Small intestine (tissue), 7 donors: ENCODE measurements at regions not wholly inside any gene's neighbourhood (a gene's known extent, or its start where the extent isn't known, plus 50 kb on each side); places are given as distances from the start of the nearest gene placed in this dataset.

ENCODE experiments used
- DNase-seq, 2 donors: peaks; one replicate each; pipeline versions ENCODE4 v3.0.0 to v3.0.0-alpha.2; 2013
- FAIRE-seq: peaks from 2 replicates; lab custom pipeline; 2012; peaks lifted over from hg19 to GRCh38; lab: Jason Lieb, UNC
- H3K27ac ChIP-seq, 3 donors: one replicate each; pipeline ENCODE4 v1.5.1; 2013; ENCODE audit warnings: low read length in 2 of 3, mild to moderate bottlenecking in 2 of 3, control low read depth in 1 of 3, inconsistent platforms in 1 of 3, low read depth in 1 of 3, moderate library complexity in 1 of 3
- H3K27me3 ChIP-seq, 3 donors: one replicate each; pipeline ENCODE4 v1.6.1; 2013; ENCODE audit warnings: low read length in 3 of 3, inconsistent platforms in 1 of 3; ENCODE audit not compliant: control insufficient read depth in 3 of 3, insufficient read depth in 3 of 3
- H3K36me3 ChIP-seq, 3 donors: one replicate each; pipeline ENCODE4 v1.6.1; 2013; ENCODE audit warnings: low read length in 3 of 3, inconsistent platforms in 1 of 3, low read depth in 1 of 3, mild to moderate bottlenecking in 1 of 3, moderate library complexity in 1 of 3; ENCODE audit not compliant: control insufficient read depth in 3 of 3, insufficient read depth in 2 of 3
- H3K4me1 ChIP-seq, 3 donors: one replicate each; pipeline ENCODE4 v1.6.1; 2013; ENCODE audit warnings: low read length in 2 of 3, inconsistent platforms in 1 of 3, low read depth in 1 of 3, mild to moderate bottlenecking in 1 of 3, moderate library complexity in 1 of 3; ENCODE audit not compliant: control insufficient read depth in 3 of 3, insufficient read depth in 2 of 3
- H3K4me3 ChIP-seq, 3 donors: one replicate each; pipeline ENCODE4 v1.5.1; 2013; ENCODE audit warnings: low read length in 3 of 3, control low read depth in 1 of 3, inconsistent platforms in 1 of 3, low read depth in 1 of 3, mild to moderate bottlenecking in 1 of 3, moderate library complexity in 1 of 3
- H3K9me3 ChIP-seq, 2 donors: one replicate each; pipeline ENCODE4 v1.6.1; 2013; ENCODE audit warnings: low read depth in 1 of 2, low read length in 1 of 2; ENCODE audit not compliant: control insufficient read depth in 2 of 2, insufficient read depth in 1 of 2
- WGBS, 3 donors: extraction: QIAGEN DNeasy Blood & Tissue Kit; methylation state at CpG; one replicate each; pipeline ENCODE4 v1.1.7; 2013; 5-methylcytosine and 5-hydroxymethylcytosine counted together
- donor health status: healthy with polysubstance abuse.
- donor health status: control.
- donor health status: control.
- donor health status: Bipolar disorder and iron deficiency.
- donor health status: healthy.

DNA sequence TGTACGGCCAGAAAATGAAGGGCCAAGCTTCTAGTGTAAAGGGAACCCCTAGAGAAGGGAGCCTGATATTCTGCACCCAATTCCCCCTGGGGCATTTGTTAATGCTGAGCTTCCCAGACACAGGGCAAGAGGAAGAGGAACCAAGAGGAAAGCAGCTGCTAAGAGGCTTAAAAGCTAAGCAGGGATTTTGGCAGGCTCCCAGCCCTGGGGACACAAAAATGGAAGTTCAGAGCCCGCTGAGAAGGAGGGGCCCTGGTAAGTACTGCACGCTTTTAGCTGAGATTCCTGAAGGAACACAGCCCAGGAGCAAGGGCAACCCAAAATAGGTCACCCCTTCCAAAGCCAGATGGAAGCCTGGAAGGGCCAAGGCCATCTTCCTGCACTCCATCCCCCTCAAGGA, 387.3 kb upstream of the MGMT start:
- Histone ChIP-seq H3K27ac (no peak overlapping the region), H3K27me3 (no peaks in the 10 kb centered on the region), H3K36me3 (no peaks in the 10 kb centered on the region), H3K4me1 (no peaks in the 10 kb centered on the region), H3K9me3 (no peaks in the 10 kb centered on the region), H3K4me3 (no peak overlapping the region)
- WGBS, 3 donors = 58 to 87% (median 82%) methylated on average over 3 of the region's 3 CpGs
- FAIRE-seq = no peak
- no peak for DNase-seq

DNA sequence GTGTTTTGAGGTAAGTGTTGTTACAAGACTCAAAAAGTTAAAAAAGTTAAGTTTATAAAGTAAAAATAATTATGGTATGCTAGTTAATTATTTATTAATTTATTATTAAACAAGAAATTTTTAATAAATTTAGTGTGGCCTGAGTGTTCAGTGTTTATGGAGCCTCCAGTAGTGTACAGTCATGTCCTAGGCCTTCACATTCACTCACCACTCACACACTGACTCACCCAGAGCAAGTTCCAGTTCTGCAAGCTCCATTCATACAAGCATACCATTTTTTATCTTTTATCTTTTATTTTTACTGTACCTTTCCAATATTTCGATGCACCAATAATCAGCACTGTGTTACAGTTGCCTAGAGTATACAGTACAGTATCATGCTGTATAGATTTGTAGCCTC, 381.2 kb upstream of the MGMT start:
- WGBS, 3 donors = 71 to 89% (median 81%) methylated on average over 1 of the region's 1 CpG
- Histone ChIP-seq H3K27ac (no peak overlapping the region), H3K36me3 (no peaks in the 10 kb centered on the region), H3K27me3 (no peaks in the 10 kb centered on the region), H3K4me1 (no peaks in the 10 kb centered on the region), H3K9me3 (no peaks in the 10 kb centered on the region), H3K4me3 (no peak overlapping the region)
- FAIRE-seq (no peak), DNase-seq (no peak)

DNA sequence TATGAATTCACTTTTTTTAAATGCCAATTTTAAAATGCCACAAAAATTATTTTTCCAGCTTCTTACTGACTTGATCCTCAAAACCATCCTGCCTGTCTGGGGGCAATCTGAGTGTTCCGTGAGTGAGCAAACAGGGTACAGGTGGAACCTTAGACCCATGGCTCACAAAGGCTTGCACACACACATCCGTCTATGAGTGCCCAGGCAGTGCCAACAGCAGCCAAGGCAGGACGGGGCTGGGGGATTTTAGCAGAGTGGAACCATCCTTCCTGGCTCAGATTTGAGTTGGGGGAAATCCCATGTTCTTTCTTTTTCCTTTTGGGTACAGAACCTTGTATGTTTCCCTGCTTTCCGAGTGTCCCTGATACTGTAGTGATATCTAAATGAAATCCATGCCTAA, 377.7 kb upstream of the MGMT start:
- H3K36me3 ChIP-seq = no peaks in the 10 kb centered on the region
- FAIRE-seq (no peak), DNase-seq (no peak)
- no peaks in the 10 kb centered on the region for H3K9me3 ChIP-seq
- H3K27me3 ChIP-seq = no peaks in the 10 kb centered on the region
- no peaks in the 10 kb centered on the region for H3K4me1 ChIP-seq
- no peak overlapping the region for H3K27ac ChIP-seq
- no peak overlapping the region for H3K4me3 ChIP-seq
- WGBS, 3 donors = 73 to 84% (median 73%) methylated on average over 4 of the region's 4 CpGs

DNA sequence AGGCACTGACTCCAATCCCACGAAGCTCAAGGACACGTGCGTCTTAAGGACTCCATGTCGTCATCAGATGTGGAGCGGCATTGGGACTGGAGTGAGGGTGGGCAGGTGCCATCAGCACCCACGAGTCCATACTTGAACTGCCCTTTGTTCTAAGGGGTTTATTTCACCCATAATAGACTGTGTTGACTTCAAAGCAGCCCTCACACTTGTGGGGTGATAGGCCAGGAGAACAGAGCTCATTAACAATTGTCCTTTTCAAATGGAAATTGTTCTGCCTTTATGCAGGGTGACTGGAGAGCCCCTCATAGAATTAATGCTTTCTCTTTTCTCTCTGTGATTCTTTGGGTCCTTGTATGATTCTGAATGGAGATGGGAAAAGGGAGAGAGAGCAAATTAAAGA, 376.9 kb upstream of the MGMT start:
- no peaks in the 10 kb centered on the region for H3K36me3 ChIP-seq
- H3K27ac ChIP-seq = no peak overlapping the region
- H3K9me3 ChIP-seq = no peaks in the 10 kb centered on the region
- no peaks in the 10 kb centered on the region for H3K27me3 ChIP-seq
- DNase-seq (no peak), FAIRE-seq (no peak)
- H3K4me1 ChIP-seq = no peaks in the 10 kb centered on the region
- 66 to 90% (median 74%) methylated on average over 6 of the region's 6 CpGs for WGBS, 3 donors
- H3K4me3 ChIP-seq = no peak overlapping the region

DNA sequence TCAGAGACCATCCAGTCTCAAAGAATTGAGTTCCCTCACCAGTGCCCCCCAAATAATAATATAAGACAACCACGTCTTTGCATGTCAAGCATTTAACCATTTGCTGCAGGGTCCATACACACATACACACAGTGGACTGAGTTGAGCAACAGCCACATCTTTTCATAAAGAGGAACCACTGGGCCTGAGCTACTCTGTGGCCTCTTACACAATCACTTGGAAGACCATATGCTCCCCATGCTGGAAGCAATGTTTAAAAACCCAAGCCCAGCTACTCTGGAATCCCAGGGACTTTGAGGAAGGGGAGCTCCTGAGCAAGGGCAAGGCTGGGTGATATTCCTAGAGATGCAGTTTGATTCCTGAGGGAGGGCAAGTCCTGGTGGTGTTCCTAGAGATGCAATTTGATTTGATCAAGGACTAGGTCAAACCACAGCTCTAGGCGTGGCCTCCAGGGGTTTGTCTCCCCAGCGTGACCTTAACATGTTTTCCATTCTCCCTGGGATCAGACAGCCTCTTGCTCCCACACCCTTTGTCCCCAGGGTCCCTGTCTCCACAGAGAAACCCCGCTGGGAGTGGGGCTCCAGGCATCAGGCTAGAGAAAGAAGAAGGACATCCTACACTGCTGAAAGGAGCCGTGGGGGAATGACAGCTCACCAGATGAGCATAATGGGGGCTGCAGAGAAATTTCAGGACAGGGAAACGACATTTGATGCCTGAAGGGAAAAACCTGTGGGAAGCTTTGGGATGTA, 376.2 kb upstream of the MGMT start:
- no peak overlapping the region for H3K4me3 ChIP-seq
- H3K4me1 ChIP-seq = no peaks in the 10 kb centered on the region
- H3K36me3 ChIP-seq = no peaks in the 10 kb centered on the region
- H3K27me3 ChIP-seq = no peaks in the 10 kb centered on the region
- no peaks in the 10 kb centered on the region for H3K9me3 ChIP-seq
- H3K27ac ChIP-seq = no peak overlapping the region
- 65 to 83% (median 68%) methylated on average over 6 of the region's 6 CpGs for WGBS, 3 donors
- DNase-seq = no peak
- no peak for FAIRE-seq

DNA sequence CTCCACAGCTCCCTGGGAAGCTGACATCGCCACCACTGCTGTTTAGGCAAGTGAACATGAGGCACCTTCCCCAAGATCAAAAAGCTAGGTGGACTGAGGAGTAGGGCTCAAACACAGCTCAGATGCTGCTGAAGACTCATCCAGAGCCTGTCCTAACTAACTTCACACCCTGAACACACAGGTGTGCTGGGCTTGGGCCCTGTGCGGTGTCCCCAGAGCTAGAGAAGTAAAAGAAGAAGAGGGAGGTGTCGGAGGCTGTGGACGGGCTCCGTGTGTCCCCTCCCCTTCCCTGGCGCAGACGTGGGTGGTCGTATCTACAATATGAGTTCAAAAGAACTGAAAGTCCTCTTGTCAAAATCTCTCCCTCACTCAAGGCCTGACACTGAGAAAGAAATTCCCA, 373.4 kb upstream of the MGMT start:
- Histone ChIP-seq H3K4me3 (no peak overlapping the region), H3K27ac (no peak overlapping the region), H3K4me1 (no peaks in the 10 kb centered on the region), H3K27me3 (no peaks in the 10 kb centered on the region), H3K36me3 (no peaks in the 10 kb centered on the region), H3K9me3 (no peaks in the 10 kb centered on the region)
- WGBS, 3 donors = 78 to 89% (median 83%) methylated on average over 8 of the region's 8 CpGs
- no peak for DNase-seq
- no peak for FAIRE-seq

DNA sequence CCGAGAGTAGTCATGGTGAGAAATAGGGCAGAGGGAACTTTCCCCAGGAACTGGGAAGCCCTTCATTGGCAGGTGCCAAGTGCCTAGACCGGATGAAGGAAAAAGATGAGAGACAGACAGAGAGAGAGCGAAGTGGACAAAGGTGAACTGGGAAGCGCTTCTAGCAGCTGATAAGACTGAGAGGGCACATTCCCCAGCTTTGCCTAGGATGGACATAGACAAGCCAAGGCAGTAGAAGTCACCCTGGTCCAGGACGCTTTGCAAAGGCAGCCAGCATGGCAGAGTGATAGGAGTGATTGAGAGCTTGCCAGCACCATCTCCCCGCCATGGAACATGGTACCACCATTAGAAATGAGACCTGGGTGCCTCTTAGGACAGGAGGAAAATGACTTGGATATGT, 372.8 kb upstream of the MGMT start:
- DNase-seq (no peak), FAIRE-seq (no peak)
- Histone ChIP-seq H3K4me1 (no peaks in the 10 kb centered on the region), H3K9me3 (no peaks in the 10 kb centered on the region), H3K27me3 (no peaks in the 10 kb centered on the region), H3K27ac (no peak overlapping the region), H3K36me3 (no peaks in the 10 kb centered on the region), H3K4me3 (no peak overlapping the region)
- WGBS, 3 donors = 72 to 85% (median 74%) methylated on average over 6 of the region's 6 CpGs

DNA sequence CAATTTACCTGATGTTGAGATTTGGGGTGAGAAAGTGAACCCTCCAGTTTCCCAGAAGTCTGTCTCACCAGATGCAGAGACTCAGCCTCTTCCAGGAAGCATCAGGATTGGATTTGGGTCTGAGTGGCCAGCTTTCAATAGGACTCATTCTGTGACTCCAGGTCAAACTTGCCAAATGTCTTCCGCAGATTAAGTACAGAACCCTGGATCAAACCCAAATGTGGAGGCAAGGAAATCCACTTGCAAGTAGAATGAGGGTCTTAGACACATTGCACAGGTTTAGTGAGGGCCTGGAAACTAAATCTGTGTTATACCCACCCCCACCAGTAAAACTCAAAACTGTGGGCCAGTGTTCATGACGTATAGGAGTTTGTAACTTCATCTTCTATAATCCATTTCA, 372.2 kb upstream of the MGMT start:
- H3K27me3 ChIP-seq = no peaks in the 10 kb centered on the region
- H3K4me3 ChIP-seq = no peak overlapping the region
- DNase-seq (no peak), FAIRE-seq (no peak)
- H3K36me3 ChIP-seq = no peaks in the 10 kb centered on the region
- H3K4me1 ChIP-seq = no peaks in the 10 kb centered on the region
- 76 to 86% (median 83%) methylated on average over 2 of the region's 2 CpGs for WGBS, 3 donors
- H3K27ac ChIP-seq = no peak overlapping the region
- no peaks in the 10 kb centered on the region for H3K9me3 ChIP-seq

DNA sequence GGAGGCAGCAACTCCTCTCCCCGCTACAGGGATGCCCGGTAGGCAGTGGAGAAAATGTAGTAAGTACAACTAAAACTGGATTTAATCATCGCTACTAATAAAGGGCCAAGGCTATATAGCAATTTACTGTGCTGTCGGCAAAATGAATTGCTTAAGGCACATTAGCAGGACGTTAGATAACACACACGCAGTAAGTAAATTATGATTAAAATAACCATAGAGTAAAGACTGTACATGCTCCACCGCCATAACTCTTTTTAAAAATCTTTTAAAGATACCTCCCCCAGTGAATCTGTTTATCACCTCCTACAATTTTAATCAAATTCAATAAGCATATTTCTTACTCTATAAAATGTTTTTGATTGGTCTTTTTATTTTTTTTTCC, 371.4 kb upstream of the MGMT start:
- Histone ChIP-seq H3K9me3 (no peaks in the 10 kb centered on the region), H3K4me1 (no peaks in the 10 kb centered on the region), H3K4me3 (no peak overlapping the region), H3K27me3 (no peaks in the 10 kb centered on the region), H3K27ac (no peak overlapping the region), H3K36me3 (no peaks in the 10 kb centered on the region)
- WGBS, 3 donors = 81 to 89% (median 87%) methylated on average over 7 of the region's 7 CpGs
- FAIRE-seq (no peak), DNase-seq (no peak)
